ENCODE measurements at regions not wholly inside any gene's neighbourhood (a gene's known extent, or its start where the extent isn't known, plus 50 kb on each side); places are given as distances from the start of the nearest gene placed in this dataset.
A peak's percentile ranks its signal among the peaks of the same experiment; 100 is the strongest.
"Not testable (repeated sequence)": the region's sequence is repeated elsewhere in the genome, so short reads cannot be mapped to it uniquely, and the experiment has no call there.

DNA sequence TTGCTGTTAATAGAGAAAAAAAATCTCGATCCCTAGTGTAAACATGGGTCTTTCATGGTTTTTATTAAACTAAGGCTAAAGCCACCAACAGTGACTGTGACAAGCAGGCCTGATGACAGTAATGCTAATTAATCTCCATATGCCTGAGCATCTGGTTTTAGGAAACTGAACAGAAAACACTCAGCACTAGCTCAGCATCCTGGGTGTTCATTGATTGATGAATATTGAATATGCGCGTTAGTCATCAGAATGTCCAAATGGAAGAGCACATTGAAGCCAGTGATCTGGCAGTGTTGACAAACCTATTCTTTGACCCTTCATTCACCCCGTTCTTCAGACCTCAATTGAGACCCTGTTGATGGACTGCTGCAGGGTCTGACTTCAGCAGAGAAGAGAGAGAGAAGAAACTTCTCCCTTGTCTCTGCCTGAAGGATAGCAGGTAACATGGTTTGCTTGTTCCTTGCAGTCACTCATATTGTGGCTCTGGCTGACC, 283.8 kb downstream of the RDH14 start:
- DNase-seq (ENCODE audit: low read depth), result no peak
- in situ Hi-C loops (cut with HindIII; ENCODE audit: low sequenced_read_pairs), result no loop called here
- no peak overlapping the region for H3K4me3 ChIP-seq (ENCODE audit: low read depth, low read length)
- TF ChIP-seq, protein P1, sequence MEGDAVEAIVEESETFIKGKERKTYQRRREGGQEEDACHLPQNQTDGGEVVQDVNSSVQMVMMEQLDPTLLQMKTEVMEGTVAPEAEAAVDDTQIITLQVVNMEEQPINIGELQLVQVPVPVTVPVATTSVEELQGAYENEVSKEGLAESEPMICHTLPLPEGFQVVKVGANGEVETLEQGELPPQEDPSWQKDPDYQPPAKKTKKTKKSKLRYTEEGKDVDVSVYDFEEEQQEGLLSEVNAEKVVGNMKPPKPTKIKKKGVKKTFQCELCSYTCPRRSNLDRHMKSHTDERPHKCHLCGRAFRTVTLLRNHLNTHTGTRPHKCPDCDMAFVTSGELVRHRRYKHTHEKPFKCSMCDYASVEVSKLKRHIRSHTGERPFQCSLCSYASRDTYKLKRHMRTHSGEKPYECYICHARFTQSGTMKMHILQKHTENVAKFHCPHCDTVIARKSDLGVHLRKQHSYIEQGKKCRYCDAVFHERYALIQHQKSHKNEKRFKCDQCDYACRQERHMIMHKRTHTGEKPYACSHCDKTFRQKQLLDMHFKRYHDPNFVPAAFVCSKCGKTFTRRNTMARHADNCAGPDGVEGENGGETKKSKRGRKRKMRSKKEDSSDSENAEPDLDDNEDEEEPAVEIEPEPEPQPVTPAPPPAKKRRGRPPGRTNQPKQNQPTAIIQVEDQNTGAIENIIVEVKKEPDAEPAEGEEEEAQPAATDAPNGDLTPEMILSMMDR (IDR thresholded peaks at IDR 0.05; ENCODE audit: low read depth, low read length, missing control alignments), result no peak

DNA sequence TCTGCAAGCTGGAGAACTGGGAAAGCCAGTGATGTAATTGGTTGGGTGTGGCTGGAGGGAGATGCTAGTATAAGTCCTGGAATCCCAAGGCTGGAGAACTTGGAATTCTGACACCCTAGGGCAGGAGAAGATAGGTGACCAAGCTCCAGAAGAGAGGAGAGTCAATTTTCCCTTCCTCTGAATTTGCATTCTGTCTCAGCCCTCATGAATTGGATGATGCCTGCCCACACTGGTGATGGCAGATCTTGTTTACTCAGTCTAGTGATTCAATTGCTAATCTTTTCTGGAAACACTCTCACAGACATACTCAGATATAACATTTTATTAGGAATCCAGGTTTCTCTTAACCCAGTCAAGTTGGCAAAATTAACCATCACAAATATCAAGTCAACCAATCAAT, 287.2 kb downstream of the RDH14 start:
- no peak for DNase-seq (ENCODE audit: low read depth)
- TF ChIP-seq, protein P1 (IDR thresholded peaks at IDR 0.05; ENCODE audit: low read depth, low read length, missing control alignments), result no peak
- in situ Hi-C loops (cut with HindIII; ENCODE audit: low sequenced_read_pairs), result no loop called here
- H3K4me3 ChIP-seq (ENCODE audit: low read depth, low read length), result no peak overlapping the region

DNA sequence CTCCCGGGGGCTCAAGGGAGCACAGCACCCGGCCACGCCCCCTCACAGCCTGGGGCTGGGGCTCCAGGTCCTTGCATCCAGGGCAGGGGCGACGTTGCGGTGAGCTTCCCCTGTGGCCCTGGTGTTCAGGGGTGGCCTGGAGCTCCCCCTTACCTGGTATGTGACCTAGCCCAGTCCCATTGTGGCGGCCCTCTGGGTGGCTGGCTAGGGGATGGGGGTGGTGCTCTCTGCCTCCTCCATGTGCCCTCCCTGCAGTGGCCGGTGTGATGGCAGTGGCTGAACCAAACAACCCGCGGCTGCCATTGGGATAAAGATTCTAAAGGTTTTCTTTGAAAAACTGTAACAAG, 288.3 kb downstream of the RDH14 start:
- no peak for DNase-seq (ENCODE audit: low read depth)
- in situ Hi-C loops (cut with HindIII; ENCODE audit: low sequenced_read_pairs), result no loop called here
- TF ChIP-seq, protein P1 (IDR thresholded peaks at IDR 0.05; ENCODE audit: low read depth, low read length, missing control alignments), result no peak
- H3K4me3 ChIP-seq (ENCODE audit: low read depth, low read length), result no peak overlapping the region

DNA sequence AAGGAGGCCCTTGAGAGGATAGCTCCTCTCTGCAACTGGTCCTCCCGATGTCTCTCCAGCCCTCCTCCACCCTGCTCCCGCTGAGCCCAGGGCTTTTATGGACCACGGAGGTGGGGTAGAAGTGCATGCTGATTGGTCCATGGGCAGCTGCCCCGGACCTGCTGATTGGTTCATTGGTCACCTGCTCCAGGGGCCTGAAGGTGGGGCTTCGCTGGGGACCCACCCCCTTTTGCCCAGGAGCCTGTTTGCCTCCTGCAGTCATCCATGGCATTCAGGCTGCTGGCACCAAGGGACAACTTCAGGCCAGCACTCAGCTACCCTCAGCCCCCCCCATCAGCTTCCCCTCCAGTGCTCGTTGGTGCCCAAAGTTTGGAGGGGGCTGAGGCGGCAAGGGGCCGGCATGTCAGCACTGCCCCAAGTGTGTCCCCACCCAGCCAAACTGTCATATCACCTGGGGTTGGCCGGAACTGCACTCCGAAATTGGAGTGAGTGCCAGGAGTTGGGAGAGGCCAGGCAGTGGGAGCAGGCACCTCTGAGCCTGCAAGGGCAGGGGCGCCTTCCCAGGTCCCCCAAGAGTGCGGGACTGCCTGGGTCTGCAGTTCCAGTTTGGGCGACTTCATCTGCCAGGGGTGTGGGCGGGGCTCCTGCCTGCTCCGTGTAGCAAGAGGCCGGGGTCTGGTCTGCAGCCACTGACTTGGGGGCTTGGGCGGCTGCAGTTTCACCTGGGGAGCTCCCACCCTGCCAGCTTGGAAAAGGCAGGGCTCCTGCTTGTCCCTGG, 288.9 kb downstream of the RDH14 start:
- TF ChIP-seq, protein P1 (IDR thresholded peaks at IDR 0.05; ENCODE audit: low read depth, low read length, missing control alignments), result no peak
- H3K4me3 ChIP-seq (ENCODE audit: low read depth, low read length), result no peak overlapping the region
- DNase-seq (ENCODE audit: low read depth), result no peak
- in situ Hi-C loops (cut with HindIII; ENCODE audit: low sequenced_read_pairs), result no loop called here

DNA sequence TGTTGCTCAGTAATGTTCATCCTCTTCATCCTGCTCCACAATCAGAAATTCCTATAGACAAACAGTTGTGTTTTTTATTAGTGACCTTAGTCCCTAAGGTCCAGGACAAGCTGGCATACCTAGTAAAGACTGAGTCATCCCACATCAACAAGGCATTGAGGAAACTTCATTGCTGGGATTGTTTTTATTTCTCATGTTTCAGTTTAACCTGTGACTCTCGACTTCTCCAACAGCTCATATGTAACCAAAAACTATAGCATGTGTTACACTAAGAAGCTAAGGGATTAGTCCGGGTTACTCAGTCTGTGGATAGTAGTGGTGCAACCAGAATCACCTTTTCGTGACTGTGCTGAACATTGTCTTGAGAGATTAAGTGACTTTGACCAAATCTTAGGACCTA, 292.1 kb downstream of the RDH14 start:
- DNase-seq (ENCODE audit: low read depth), result no peak
- no peak overlapping the region for H3K4me3 ChIP-seq (ENCODE audit: low read depth, low read length)
- in situ Hi-C loops (cut with HindIII; ENCODE audit: low sequenced_read_pairs), result no loop called here
- TF ChIP-seq, protein P1 (IDR thresholded peaks at IDR 0.05; ENCODE audit: low read depth, low read length, missing control alignments), result no peak

DNA sequence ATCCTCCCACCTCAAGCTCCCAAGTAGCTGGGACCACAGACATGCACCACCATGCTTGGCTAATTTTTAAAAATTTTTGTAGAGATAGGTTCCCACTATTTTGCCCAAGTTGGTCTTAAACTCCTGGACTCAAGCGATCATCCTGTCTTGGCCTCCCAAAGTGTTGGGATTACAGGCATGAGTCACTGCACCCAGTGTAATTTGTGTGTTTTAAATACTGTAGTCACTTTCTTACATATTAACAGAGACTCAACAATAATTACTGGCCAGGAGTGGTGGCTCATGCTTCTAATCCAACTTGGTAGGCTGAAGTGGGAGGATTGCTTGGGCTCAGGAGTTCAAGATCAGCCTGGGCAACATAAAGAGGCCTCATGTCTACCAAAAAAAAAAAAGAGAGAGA, 293.0 kb downstream of the RDH14 start:
- TF ChIP-seq, protein P1 (IDR thresholded peaks at IDR 0.05; ENCODE audit: low read depth, low read length, missing control alignments), result no peak
- H3K4me3 ChIP-seq (ENCODE audit: low read depth, low read length), result no peak overlapping the region
- no peak for DNase-seq (ENCODE audit: low read depth)
- in situ Hi-C loops (cut with HindIII; ENCODE audit: low sequenced_read_pairs), result no loop called here

DNA sequence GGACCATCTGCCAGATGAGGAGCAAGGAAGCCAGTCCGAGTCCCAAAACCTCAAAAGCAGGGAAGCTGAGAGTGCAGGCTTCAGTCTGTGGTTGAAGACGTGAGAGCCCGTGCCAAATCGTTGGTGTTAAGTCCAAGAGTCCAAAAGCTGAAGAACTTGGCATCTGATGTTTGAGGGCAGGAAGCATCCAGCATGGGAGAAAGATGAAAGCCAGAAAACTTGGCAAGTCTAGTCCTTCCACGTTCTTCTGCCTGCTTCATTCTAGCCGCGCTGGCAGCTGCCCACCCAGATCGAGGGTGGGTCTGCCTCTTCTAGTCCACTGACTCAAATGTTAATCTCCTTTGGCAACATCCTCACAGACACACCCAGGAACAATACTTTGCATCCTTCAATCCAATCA, 293.8 kb downstream of the RDH14 start:
- H3K4me3 ChIP-seq (ENCODE audit: low read depth, low read length); in situ Hi-C loops (cut with HindIII; ENCODE audit: low sequenced_read_pairs): not testable (repeated sequence)

More for the DNA sequence above, 293.8 kb downstream of the RDH14 start:
- peak; percentile 66 for DNase-seq (ENCODE audit: low read depth)
